OCI-LY7 (cell line): ENCODE measurements at regions not wholly inside any gene's neighbourhood (a gene's known extent, or its start where the extent isn't known, plus 50 kb on each side); places are given as distances from the start of the nearest gene placed in this dataset.

Source experiments
- BruUV-seq: library from RNA; stranded (reverse); fragments of 400-500 nt; replicated peaks from 2 replicates; lab custom pipeline; 2021; lab: Mats Ljungman, UMichigan
- CTCF ChIA-PET: fragments of 300-600 bp; sonication (Branson Sonifier 250); formaldehyde crosslinking; loops from one replicate; lab custom pipeline; 2022; ENCODE audit warnings: antibody characterized with exemption; ENCODE audit not compliant: unreplicated experiment; lab: Charles Lee
- POLR2A ChIA-PET: fragments of 300-600 bp; sonication (Branson Sonifier 250); formaldehyde crosslinking; loops from one replicate; lab custom pipeline; 2022; ENCODE audit warnings: antibody characterized with exemption; lab: Charles Lee
- DNase-seq: peaks from one replicate; pipeline ENCODE4 v3.0.0-alpha.2; 2015; ENCODE audit warnings: low spot score
- H2AFZ ChIP-seq: fragments of 200-600 bp; sonication (generic), shearing (Covaris generic); 2 replicates; pipeline ENCODE4 v1.6.1; 2014; ENCODE audit warnings: mild to moderate bottlenecking, antibody characterized with exemption, low read length, moderate library complexity
- H3K27ac ChIP-seq: fragments of 200-600 bp; sonication (generic); 2 replicates; pipeline ENCODE4 v1.5.1; 2014; ENCODE audit warnings: mixed run types, low read depth, mild to moderate bottlenecking, moderate library complexity, low read length, inconsistent platforms; ENCODE audit not compliant: poor library complexity, severe bottlenecking
- H3K36me3 ChIP-seq: fragments of 200-600 bp; sonication (generic); 2 replicates; pipeline ENCODE4 v1.6.1; 2014; ENCODE audit warnings: mild to moderate bottlenecking, antibody characterized with exemption, low read length, moderate library complexity, mixed read lengths; ENCODE audit not compliant: insufficient read depth
- H3K4me1 ChIP-seq: fragments of 200-600 bp; sonication (generic); 2 replicates; pipeline ENCODE4 v1.5.1; 2014; ENCODE audit warnings: mild to moderate bottlenecking, low read length; ENCODE audit not compliant: insufficient read depth, poor library complexity, severe bottlenecking
- H3K4me2 ChIP-seq: fragments of 200-600 bp; sonication (generic); 2 replicates; pipeline ENCODE4 v1.6.1; 2014; ENCODE audit warnings: mild to moderate bottlenecking, low read length
- H3K4me3 ChIP-seq: fragments of 200-600 bp; sonication (generic); 2 replicates; pipeline ENCODE4 v1.5.1; 2014; ENCODE audit warnings: mild to moderate bottlenecking, low read depth, low read length; ENCODE audit not compliant: poor library complexity, severe bottlenecking
- H3K79me2 ChIP-seq: fragments of 200-600 bp; sonication (generic); 2 replicates; pipeline ENCODE4 v1.6.1; 2016; ENCODE audit warnings: low read depth, mild to moderate bottlenecking, low read length, moderate library complexity, mixed read lengths; ENCODE audit not compliant: insufficient read depth
- H3K9me2 ChIP-seq: fragments of 200-600 bp; sonication (generic); 2 replicates; pipeline ENCODE4 v1.6.1; 2016; ENCODE audit warnings: mild to moderate bottlenecking, low read length, mixed read lengths; ENCODE audit not compliant: insufficient read depth
- H3K9me3 ChIP-seq: fragments of 200-600 bp; sonication (generic); 2 replicates; pipeline ENCODE4 v1.6.1; 2014; ENCODE audit warnings: mild to moderate bottlenecking, mixed run types, low read length, mixed read lengths
- H4K20me1 ChIP-seq: fragments of 200-600 bp; sonication (generic); 2 replicates; pipeline ENCODE4 v1.6.1; 2014; ENCODE audit warnings: mild to moderate bottlenecking, antibody characterized with exemption, low read length, moderate library complexity, mixed read lengths; ENCODE audit not compliant: insufficient read depth
- CTCF ChIP-seq: fragments of 200-600 bp; sonication (generic); conservative IDR thresholded peaks from 2 replicates; pipeline ENCODE4 v1.5.1; 2014; ENCODE audit warnings: mild to moderate bottlenecking, antibody characterized with exemption, low read length, moderate library complexity, mixed read lengths
- EZH2phosphoT487 ChIP-seq: fragments of 200-600 bp; sonication (generic); IDR thresholded peaks from 2 replicates; pipeline ENCODE4 v1.6.1; 2018; ENCODE audit warnings: low read depth, borderline replicate concordance, mild to moderate bottlenecking, mixed run types, antibody characterized with exemption, low read length, moderate library complexity, mixed read lengths
- intact Hi-C: fragments of 100-400 bp; cut with micrococcal nuclease; formaldehyde crosslinking; loops from one replicate; pipeline ENCODE4 v1.10.0; 2022; ENCODE audit not compliant: unreplicated experiment

GRCh38 chr13:76213423-76213904 lies 577.3 kb downstream of the LMO7 start:
- Histone ChIP-seq H3K4me1 (peaks cover 12% of the 10 kb centered on the region), H3K4me3 (no peak overlapping the region), H3K9me3 (no peaks in the 10 kb centered on the region), H2AFZ (peak overlapping the region; percentile 11; the same call in 1 of the 2 replicates), H3K36me3 (no peaks in the 10 kb centered on the region), H3K4me2 (peak overlapping the region; percentile 61), H3K79me2 (no peaks in the 10 kb centered on the region), H3K9me2 (no peaks in the 10 kb centered on the region), H4K20me1 (no peaks in the 10 kb centered on the region), H3K27ac (peak overlapping the region; percentile 14)
- POLR2A ChIA-PET: interaction anchor here (0.7 kb wide), 1 partner anchor 140 kb away, joined by 7 read pairs; no protein-coding TSS in a partner anchor
- intact Hi-C loops: no loop called here
- TF ChIP-seq EZH2phosphoT487: no peak
- peak; percentile 20 for DNase-seq
- CTCF ChIA-PET: no interaction called here
- BruUV-seq: no TSS peak

- intact Hi-C loops: no loop called here
- CTCF ChIA-PET: no interaction called here
Measured at GRCh38 chr13:76210262-76210661, 574.1 kb downstream of the LMO7 start.

DNA sequence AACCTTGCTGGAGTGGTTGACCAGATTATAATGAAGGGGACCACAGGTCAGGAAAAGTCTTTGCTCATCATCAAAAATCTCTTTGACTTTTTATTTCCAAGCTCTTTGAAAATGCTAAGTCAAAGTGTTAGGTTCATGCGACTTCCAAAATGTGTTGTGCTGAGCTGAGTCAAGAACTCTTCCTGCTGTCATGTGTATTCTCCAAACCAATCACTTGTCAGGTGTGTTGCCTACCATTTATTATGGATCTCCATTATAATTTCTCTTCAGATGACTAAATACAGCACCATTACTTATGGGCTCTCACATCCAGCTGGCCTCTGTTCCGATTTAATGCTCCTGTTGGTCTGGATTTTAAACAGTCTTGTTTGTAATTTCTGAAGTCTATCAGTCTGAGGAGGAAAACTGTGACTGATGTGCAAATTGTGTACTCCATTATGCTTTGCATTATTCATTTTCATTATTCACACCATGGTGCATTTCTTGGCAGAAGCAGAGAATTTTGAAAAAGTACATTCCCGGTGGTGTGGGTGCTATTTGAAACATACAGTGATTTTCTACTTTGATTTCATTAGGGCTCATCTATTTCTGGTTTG lies 562.5 kb downstream of the LMO7 start:
- Histone ChIP-seq H2AFZ (no peak overlapping the region), H3K4me2 (no peak overlapping the region), H3K9me2 (no peaks in the 10 kb centered on the region), H4K20me1 (no peaks in the 10 kb centered on the region), H3K79me2 (no peaks in the 10 kb centered on the region), H3K9me3 (no peaks in the 10 kb centered on the region), H3K4me3 (no peak overlapping the region), H3K36me3 (no peaks in the 10 kb centered on the region), H3K27ac (no peak overlapping the region), H3K4me1 (no peaks in the 10 kb centered on the region)
- no peak for DNase-seq
- no TSS peak for BruUV-seq
- CTCF ChIA-PET: no interaction called here
- POLR2A ChIA-PET: no interaction called here
- no peak for TF ChIP-seq EZH2phosphoT487
- no peak for TF ChIP-seq CTCF
- intact Hi-C loops: no loop called here

More at GRCh38 chr13:76210262-76210661, 574.1 kb downstream of the LMO7 start:
- TF ChIP-seq EZH2phosphoT487 (no peak), CTCF (no peak)
- H3K4me3 ChIP-seq: no peak overlapping the region
- no peaks in the 10 kb centered on the region for H4K20me1 ChIP-seq
- H3K4me1 ChIP-seq: peaks cover 12% of the 10 kb centered on the region
- no peak overlapping the region for H2AFZ ChIP-seq
- H3K79me2 ChIP-seq: no peaks in the 10 kb centered on the region
- H3K9me2 ChIP-seq: no peaks in the 10 kb centered on the region
- H3K9me3 ChIP-seq: no peaks in the 10 kb centered on the region
- DNase-seq: no peak
- H3K27ac ChIP-seq: no peak overlapping the region
- POLR2A ChIA-PET: no interaction called here
- no peak overlapping the region for H3K4me2 ChIP-seq
- BruUV-seq: no TSS peak
- no peaks in the 10 kb centered on the region for H3K36me3 ChIP-seq
